B cell (primary cell): ENCODE measurements at regions not wholly inside any gene's neighbourhood (a gene's known extent, or its start where the extent isn't known, plus 50 kb on each side); places are given as distances from the start of the nearest gene placed in this dataset.

Source experiments
- ATAC-seq: fragments of 200-7000 bp; cut with Tn5 transposase; one replicate; pipeline ENCODE4 v1.10.0; 2021; ENCODE audit warnings: low read depth, mild to moderate bottlenecking, moderate number of reproducible peaks, moderate library complexity
- CTCF ChIA-PET: fragments of 350-600 bp; sonication (Branson Sonifier 250); formaldehyde crosslinking; loops from one replicate; lab custom pipeline; 2021; ENCODE audit warnings: antibody characterized with exemption, inconsistent platforms; lab: Charles Lee
- POLR2A ChIA-PET: fragments of 350-600 bp; sonication (Branson Sonifier 250); formaldehyde crosslinking; loops from one replicate; lab custom pipeline; 2021; ENCODE audit warnings: antibody characterized with exemption; lab: Charles Lee
- DNase-seq: peaks from one replicate; pipeline ENCODE4 v3.0.0; 2013
- H2AFZ ChIP-seq: 2 replicates; pipeline ENCODE4 v1.6.1; 2012; ENCODE audit warnings: mild to moderate bottlenecking, low read depth, low read length; ENCODE audit not compliant: insufficient read depth, poor library complexity, severe bottlenecking
- H3K27ac ChIP-seq, 2 donors: 1 replicate in 1 of 2; 2 replicates in 1 of 2; pipeline ENCODE4 v1.5.1; 2012 to 2013; ENCODE audit warnings: low read length in 2 of 2, mild to moderate bottlenecking in 2 of 2, moderate library complexity in 1 of 2
- H3K27me3 ChIP-seq, 4 experiments: fragments of 200-600 bp in 1 of 4; sonication (generic) in 1 of 4; replicated peaks in 1 of 4; 1 replicate in 2 of 4; 2 replicates in 2 of 4; pipeline versions ENCODE4 v1.6.1 to v1.7.0; 2013 to 2016; ENCODE audit warnings: low read length in 3 of 4, mild to moderate bottlenecking in 2 of 4, mixed read lengths in 1 of 4, moderate library complexity in 1 of 4; ENCODE audit not compliant: insufficient read depth in 4 of 4, control insufficient read depth in 3 of 4; ENCODE audit errors: control extremely low read depth in 1 of 4
- H3K36me3 ChIP-seq, 2 experiments: replicated peaks in 1 of 2; 1 replicate in 1 of 2; 2 replicates in 1 of 2; pipeline versions ENCODE4 v1.6.1 to v1.7.1; 2013; ENCODE audit warnings: low read length in 1 of 2; ENCODE audit not compliant: insufficient read depth in 2 of 2, control insufficient read depth in 1 of 2; ENCODE audit errors: control extremely low read depth in 1 of 2, extremely low read depth in 1 of 2
- H3K4me1 ChIP-seq, 2 donors: fragments of 200-600 bp in 1 of 2; sonication (generic) in 1 of 2; 1 replicate in 1 of 2; 2 replicates in 1 of 2; pipeline versions ENCODE4 v1.5.1 to v1.6.1; 2013 to 2017; ENCODE audit warnings: low read length in 2 of 2; ENCODE audit not compliant: control insufficient read depth in 2 of 2, insufficient read depth in 2 of 2
- H3K4me2 ChIP-seq: replicated peaks from 2 replicates; pipeline ENCODE3; 2012; ENCODE audit warnings: mild to moderate bottlenecking, low read depth, low read length; ENCODE audit not compliant: poor library complexity, severe bottlenecking
- H3K4me3 ChIP-seq, 5 experiments: fragments of 200-600 bp in 1 of 5; sonication (generic) in 1 of 5; 1 replicate in 3 of 5; 2 replicates in 2 of 5; pipeline versions ENCODE4 v1.5.1 to v1.7.0; 2011 to 2016; ENCODE audit warnings: low read length in 4 of 5, mild to moderate bottlenecking in 4 of 5, low read depth in 2 of 5, control low read depth in 1 of 5, moderate library complexity in 1 of 5; ENCODE audit not compliant: insufficient read depth in 1 of 5; ENCODE audit errors: control extremely low read depth in 1 of 5, extremely low read depth in 1 of 5
- H3K79me2 ChIP-seq: fragments of 200-600 bp; sonication (generic); one replicate; pipeline ENCODE4 v1.6.0; 2016; ENCODE audit warnings: low read length; ENCODE audit not compliant: control insufficient read depth, insufficient read depth
- H3K9ac ChIP-seq: fragments of 200-600 bp; sonication (generic); 2 replicates; pipeline ENCODE4 v1.6.1; 2017; ENCODE audit warnings: mild to moderate bottlenecking, low read length, moderate library complexity
- H3K9me3 ChIP-seq, 3 donors: one replicate each; pipeline versions ENCODE4 v1.6.1 to v1.7.1; 2013; ENCODE audit warnings: low read length in 2 of 3; ENCODE audit not compliant: control insufficient read depth in 2 of 3, insufficient read depth in 1 of 3; ENCODE audit errors: control extremely low read depth in 1 of 3
- H4K20me1 ChIP-seq: 2 replicates; pipeline ENCODE4 v1.6.0; 2012; ENCODE audit warnings: mild to moderate bottlenecking, low read length; ENCODE audit not compliant: insufficient read depth, control insufficient read depth, poor library complexity, severe bottlenecking
- H3K27ac Mint-ChIP-seq: one replicate; pipeline ENCODE4 v1.8.0; 2021; ENCODE audit warnings: mixed read lengths
- H3K27me3 Mint-ChIP-seq: one replicate; pipeline ENCODE4 v1.8.0; 2021; ENCODE audit warnings: mixed read lengths
- H3K4me1 Mint-ChIP-seq: one replicate; pipeline ENCODE4 v1.8.0; 2021; ENCODE audit warnings: mixed read lengths
- H3K4me3 Mint-ChIP-seq: one replicate; pipeline ENCODE4 v1.8.0; 2021; ENCODE audit warnings: mixed read lengths
- H3K9me3 Mint-ChIP-seq: one replicate; pipeline ENCODE4 v1.8.0; 2022; ENCODE audit warnings: mixed read lengths; ENCODE audit not compliant: insufficient read depth
- EZH2 ChIP-seq: IDR thresholded peaks from 2 replicates; pipeline ENCODE4 v1.6.1; 2012; ENCODE audit warnings: borderline replicate concordance, low read depth, mild to moderate bottlenecking, moderate library complexity, low read length; ENCODE audit not compliant: insufficient read depth, poor library complexity, severe bottlenecking
- WGBS: methylation state at CpG from one replicate; pipeline ENCODE4 v1.1.5; 2013; ENCODE audit warnings: missing lambda C conversion rate; ENCODE audit not compliant: insufficient coverage; 5-methylcytosine and 5-hydroxymethylcytosine counted together
- intact Hi-C: fragments of 100-400 bp; cut with micrococcal nuclease; formaldehyde crosslinking; loops from one replicate; pipeline ENCODE4 v1.10.0; 2022
- TF ChIP-seq, protein P1 (sequence below): fragments of 200-600 bp; IDR thresholded peaks from one replicate; pipeline ENCODE4 v1.8.0; 2022; ENCODE audit warnings: antibody characterized with exemption, mild to moderate bottlenecking

- DNase-seq (no peak), ATAC-seq (no peak)
- Histone ChIP-seq H3K4me2 (no peak overlapping the region), H3K4me1 (no peaks in the 10 kb centered on the region), H3K79me2 (no peaks in the 10 kb centered on the region), H2AFZ (no peak overlapping the region), H3K27me3 (no peaks in the 10 kb centered on the region), H3K27ac (no peak overlapping the region), H4K20me1 (no peaks in the 10 kb centered on the region), H3K4me3 (no peak overlapping the region), H3K36me3 (peaks cover 0 to 4% of the 10 kb centered on the region in 2 experiments), H3K9me3 (peaks cover 0 to 6% (median 3%) of the 10 kb centered on the region in 3 donors), H3K9ac (no peak overlapping the region)
- H3K27me3 Mint-ChIP-seq, result no peaks in the 10 kb centered on the region
- TF ChIP-seq, protein P1, sequence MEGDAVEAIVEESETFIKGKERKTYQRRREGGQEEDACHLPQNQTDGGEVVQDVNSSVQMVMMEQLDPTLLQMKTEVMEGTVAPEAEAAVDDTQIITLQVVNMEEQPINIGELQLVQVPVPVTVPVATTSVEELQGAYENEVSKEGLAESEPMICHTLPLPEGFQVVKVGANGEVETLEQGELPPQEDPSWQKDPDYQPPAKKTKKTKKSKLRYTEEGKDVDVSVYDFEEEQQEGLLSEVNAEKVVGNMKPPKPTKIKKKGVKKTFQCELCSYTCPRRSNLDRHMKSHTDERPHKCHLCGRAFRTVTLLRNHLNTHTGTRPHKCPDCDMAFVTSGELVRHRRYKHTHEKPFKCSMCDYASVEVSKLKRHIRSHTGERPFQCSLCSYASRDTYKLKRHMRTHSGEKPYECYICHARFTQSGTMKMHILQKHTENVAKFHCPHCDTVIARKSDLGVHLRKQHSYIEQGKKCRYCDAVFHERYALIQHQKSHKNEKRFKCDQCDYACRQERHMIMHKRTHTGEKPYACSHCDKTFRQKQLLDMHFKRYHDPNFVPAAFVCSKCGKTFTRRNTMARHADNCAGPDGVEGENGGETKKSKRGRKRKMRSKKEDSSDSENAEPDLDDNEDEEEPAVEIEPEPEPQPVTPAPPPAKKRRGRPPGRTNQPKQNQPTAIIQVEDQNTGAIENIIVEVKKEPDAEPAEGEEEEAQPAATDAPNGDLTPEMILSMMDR, result no peak
- TF ChIP-seq EZH2, result no peak
- 60% methylated on average over 9 of the region's 9 CpGs for WGBS
- H3K9me3 Mint-ChIP-seq, result peaks cover 11% of the 10 kb centered on the region
- no peaks in the 10 kb centered on the region for H3K4me1 Mint-ChIP-seq
- no peak overlapping the region for H3K4me3 Mint-ChIP-seq
- CTCF ChIA-PET, result interaction anchor here (3.8 kb wide), 1 partner anchor 21 kb away, joined by 18 read pairs; no protein-coding TSS in a partner anchor
- POLR2A ChIA-PET, result no interaction called here
- no peak overlapping the region for H3K27ac Mint-ChIP-seq
- intact Hi-C loops, result no loop called here
These were observed 156.7 kb downstream of the KCNJ12 start for GRCh38 chr17:21532763-21533385.

DNA sequence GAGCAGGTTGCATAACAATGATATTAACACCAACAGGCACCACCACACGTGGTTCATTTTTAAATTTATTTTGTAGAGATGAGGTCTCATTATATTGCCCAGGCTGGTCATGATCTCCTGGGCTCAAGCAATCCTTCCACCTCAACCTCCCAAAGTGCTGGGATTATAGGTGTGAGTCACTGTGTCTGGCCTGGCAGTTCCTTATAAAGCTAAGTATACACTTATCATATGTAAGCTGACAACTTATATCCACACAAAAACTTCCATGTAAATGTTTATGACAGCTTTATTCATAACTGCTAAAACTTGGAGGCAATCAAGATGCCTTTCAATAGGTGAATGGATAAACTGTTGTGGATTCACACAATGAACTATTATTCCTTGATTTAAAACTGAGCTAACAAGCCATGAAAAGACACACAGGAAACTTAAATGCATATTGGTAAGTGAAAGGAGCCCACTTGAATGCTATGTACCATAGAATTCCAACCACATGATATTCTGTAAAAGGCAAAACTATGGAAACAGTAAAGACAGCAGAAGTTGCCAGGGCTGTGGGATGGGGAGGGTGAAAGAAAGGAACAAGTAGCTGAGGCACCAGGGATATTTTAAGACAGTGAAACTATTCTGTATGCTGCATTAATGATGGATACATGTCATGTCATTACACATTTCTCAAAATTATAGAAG lies 156.5 kb upstream of the KCNJ18 start:
- Histone ChIP-seq H3K4me1 (no peaks in the 10 kb centered on the region), H3K27me3 (no peaks in the 10 kb centered on the region), H3K4me2 (no peak overlapping the region), H3K79me2 (no peaks in the 10 kb centered on the region), H3K9me3 (peaks cover 0 to 6% (median 3%) of the 10 kb centered on the region in 3 donors), H3K9ac (no peak overlapping the region), H3K36me3 (peaks cover 0 to 4% of the 10 kb centered on the region in 2 experiments), H4K20me1 (no peaks in the 10 kb centered on the region), H3K27ac (no peak overlapping the region), H2AFZ (no peak overlapping the region), H3K4me3 (no peak overlapping the region)
- no CpG with 5 or more reads among the region's 1 CpG for WGBS
- no peak for TF ChIP-seq EZH2
- TF ChIP-seq, protein P1, result no peak
- CTCF ChIA-PET, result interaction anchor here (1.2 kb wide), 1 partner anchor 23 kb away, joined by 4 read pairs; no protein-coding TSS in a partner anchor
- intact Hi-C loops, result no loop called here
- Mint-ChIP-seq H3K27ac (no peak overlapping the region), H3K9me3 (peaks cover 11% of the 10 kb centered on the region), H3K27me3 (no peaks in the 10 kb centered on the region), H3K4me1 (no peaks in the 10 kb centered on the region), H3K4me3 (no peak overlapping the region)
- DNase-seq (no peak), ATAC-seq (no peak)
- POLR2A ChIA-PET, result no interaction called here
